ENCODE measurements at regions not wholly inside any gene's neighbourhood (a gene's known extent, or its start where the extent isn't known, plus 50 kb on each side); places are given as distances from the start of the nearest gene placed in this dataset.
"Not testable (repeated sequence)": the region's sequence is repeated elsewhere in the genome, so short reads cannot be mapped to it uniquely, and the experiment has no call there.

- no peak for TF ChIP-seq CTCF (conservative IDR thresholded peaks at IDR 0.05; ENCODE audit: low read depth, low read length)
- H3K4me3 ChIP-seq (ENCODE audit: low read depth, low read length), result no peak overlapping the region
- no peak for DNase-seq (ENCODE audit: low read depth)
These were observed 152.3 kb upstream of the ROPN1 start for GRCh38 chr3:124144035-124144814.

GRCh38 chr3:124147429-124147828 is 155.5 kb upstream of the ROPN1 start:
- H3K4me3 ChIP-seq (ENCODE audit: low read depth, low read length), result no peak overlapping the region
- TF ChIP-seq CTCF (conservative IDR thresholded peaks at IDR 0.05; ENCODE audit: low read depth, low read length), result no peak
- DNase-seq (ENCODE audit: low read depth), result no peak

GRCh38 chr3:124147946-124148345 is 156.0 kb upstream of the ROPN1 start:
- TF ChIP-seq CTCF (conservative IDR thresholded peaks at IDR 0.05; ENCODE audit: low read depth, low read length), result no peak
- no peak for DNase-seq (ENCODE audit: low read depth)
- H3K4me3 ChIP-seq (ENCODE audit: low read depth, low read length), result no peak overlapping the region

GRCh38 chr3:124149081-124149480 is 157.2 kb upstream of the ROPN1 start:
- TF ChIP-seq CTCF (conservative IDR thresholded peaks at IDR 0.05; ENCODE audit: low read depth, low read length), result no peak
- H3K4me3 ChIP-seq (ENCODE audit: low read depth, low read length), result no peak overlapping the region
- no peak for DNase-seq (ENCODE audit: low read depth)

GRCh38 chr3:124149771-124150170 is 157.8 kb upstream of the ROPN1 start:
- TF ChIP-seq CTCF (conservative IDR thresholded peaks at IDR 0.05; ENCODE audit: low read depth, low read length), result no peak
- H3K4me3 ChIP-seq (ENCODE audit: low read depth, low read length), result no peak overlapping the region
- no peak for DNase-seq (ENCODE audit: low read depth)

GRCh38 chr3:124152891-124153290 is 161.0 kb upstream of the ROPN1 start:
- not testable (repeated sequence) for DNase-seq (ENCODE audit: low read depth); H3K4me3 ChIP-seq (ENCODE audit: low read depth, low read length)

GRCh38 chr3:124156866-124157712 is 165.2 kb upstream of the ROPN1 start:
- H3K4me3 ChIP-seq (ENCODE audit: low read depth, low read length), result no peak overlapping the region
- TF ChIP-seq CTCF (conservative IDR thresholded peaks at IDR 0.05; ENCODE audit: low read depth, low read length), result no peak
- DNase-seq (ENCODE audit: low read depth), result no peak

Measured in epithelial cell of proximal tubule (primary cell).